Inflammatory macrophage (primary cell): ENCODE measurements at regions not wholly inside any gene's neighbourhood (a gene's known extent, or its start where the extent isn't known, plus 50 kb on each side); places are given as distances from the start of the nearest gene placed in this dataset.

Experiments
- DNase-seq, 2 donors: peaks; one replicate each; pipeline ENCODE4 v3.0.0-alpha.2; 2020 to 2022

- DNase-seq: no peak
Measured at GRCh38 chr4:19133315-19133714, 1111.8 kb upstream of the LCORL start.

- no peak for DNase-seq
Measured at GRCh38 chr4:19130866-19131265, 1109.3 kb upstream of the LCORL start.

- no peak for DNase-seq
Measured at GRCh38 chr4:19128176-19128575, 1106.6 kb upstream of the LCORL start.

GRCh38 chr4:19126903-19127302 is 1105.3 kb upstream of the LCORL start:
- DNase-seq: no peak

GRCh38 chr4:19123681-19124080 is 1102.1 kb upstream of the LCORL start:
- DNase-seq: no peak

- DNase-seq: no peak
Measured at GRCh38 chr4:19119904-19120560, 1098.5 kb upstream of the LCORL start.

GRCh38 chr4:19117022-19117421 is 1095.5 kb upstream of the LCORL start:
- DNase-seq: no peak

- DNase-seq: no peak
Measured at GRCh38 chr4:19104176-19104575, 1082.6 kb upstream of the LCORL start.

- no peak for DNase-seq
Measured at GRCh38 chr4:19095491-19096046, 1074.0 kb upstream of the LCORL start.

GRCh38 chr4:19093951-19094350 is 1072.4 kb upstream of the LCORL start:
- no peak for DNase-seq

- no peak for DNase-seq
Measured at GRCh38 chr4:19092797-19093196, 1071.2 kb upstream of the LCORL start.

- DNase-seq: no peak
Measured at GRCh38 chr4:19074036-19074435, 1052.5 kb upstream of the LCORL start.

- DNase-seq: no peak
Measured at GRCh38 chr4:19063662-19064061, 1042.1 kb upstream of the LCORL start.

- DNase-seq: no peak
Measured at GRCh38 chr4:19054916-19055315, 1033.4 kb upstream of the LCORL start.

- DNase-seq: no peak
Measured at GRCh38 chr4:19051831-19052230, 1030.3 kb upstream of the LCORL start.

GRCh38 chr4:19047279-19047880 is 1025.8 kb upstream of the LCORL start:
- no peak for DNase-seq

GRCh38 chr4:19039816-19040215 is 1018.3 kb upstream of the LCORL start:
- no peak for DNase-seq

- DNase-seq: no peak
Measured at GRCh38 chr4:19038231-19038630, 1016.7 kb upstream of the LCORL start.

GRCh38 chr4:19033816-19034733 is 1012.5 kb upstream of the LCORL start:
- DNase-seq: no peak

GRCh38 chr4:19030536-19030935 is 1009.0 kb upstream of the LCORL start:
- no peak for DNase-seq

- DNase-seq: no peak
Measured at GRCh38 chr4:19030048-19030447, 1008.5 kb upstream of the LCORL start.

GRCh38 chr4:19026281-19026680 is 1004.7 kb upstream of the LCORL start:
- no peak for DNase-seq

GRCh38 chr4:19025031-19025430 is 1003.5 kb upstream of the LCORL start:
- no peak for DNase-seq
